CD4-positive, alpha-beta T cell (primary cell): ENCODE measurements at regions not wholly inside any gene's neighbourhood (a gene's known extent, or its start where the extent isn't known, plus 50 kb on each side); places are given as distances from the start of the nearest gene placed in this dataset.

Experiments used
- ATAC-seq: fragments of 200-7000 bp; cut with Tn5 transposase; one replicate; pipeline ENCODE4 v1.10.0; 2022; ENCODE audit warnings: mild to moderate bottlenecking; ENCODE audit not compliant: poor library complexity
- CTCF ChIA-PET: fragments of 350-600 bp; sonication (Branson Sonifier 250); formaldehyde crosslinking; loops from one replicate; lab custom pipeline; 2021; ENCODE audit warnings: antibody characterized with exemption, inconsistent platforms; lab: Charles Lee
- POLR2A ChIA-PET: fragments of 350-600 bp; sonication (Branson Sonifier 250); formaldehyde crosslinking; loops from one replicate; lab custom pipeline; 2021; ENCODE audit warnings: antibody characterized with exemption, inconsistent platforms; lab: Charles Lee
- DNase-seq, 14 experiments: peaks; one replicate each; pipeline ENCODE4 v3.0.0-alpha.2; 2013 to 2020; ENCODE audit warnings: mixed read lengths in 2 of 14
- H3K27ac ChIP-seq, 2 donors: one replicate each; pipeline versions ENCODE4 v1.5.1 to v1.7.0; 2013; ENCODE audit warnings: low read length in 2 of 2, low read depth in 1 of 2, mild to moderate bottlenecking in 1 of 2
- H3K27me3 ChIP-seq, 2 experiments: 1 replicate in 1 of 2; 2 replicates in 1 of 2; pipeline versions ENCODE4 v1.6.1 to v1.7.0; 2013; ENCODE audit warnings: low read length in 2 of 2, control low read depth in 1 of 2, mild to moderate bottlenecking in 1 of 2, moderate library complexity in 1 of 2; ENCODE audit not compliant: insufficient read depth in 2 of 2, control insufficient read depth in 1 of 2
- H3K36me3 ChIP-seq: one replicate; pipeline ENCODE4 v1.6.1; 2013; ENCODE audit warnings: low read length, control low read depth; ENCODE audit not compliant: insufficient read depth
- H3K4me1 ChIP-seq: one replicate; pipeline ENCODE4 v1.6.1; 2013; ENCODE audit warnings: low read length, control low read depth; ENCODE audit not compliant: insufficient read depth
- H3K4me3 ChIP-seq: one replicate; pipeline ENCODE4 v1.5.1; 2013; ENCODE audit warnings: mild to moderate bottlenecking, low read length, moderate library complexity
- H3K9me3 ChIP-seq, 2 experiments: 1 replicate in 1 of 2; 2 replicates in 1 of 2; pipeline versions ENCODE4 v1.6.1 to v1.7.0; 2013; ENCODE audit warnings: low read length in 2 of 2, mild to moderate bottlenecking in 2 of 2, control low read depth in 1 of 2, moderate library complexity in 1 of 2; ENCODE audit not compliant: control insufficient read depth in 1 of 2, insufficient read depth in 1 of 2
- H3K27ac Mint-ChIP-seq: one replicate; pipeline ENCODE4 v1.8.0; 2020; ENCODE audit warnings: mixed read lengths
- H3K27me3 Mint-ChIP-seq: one replicate; pipeline ENCODE4 v1.8.0; 2021; ENCODE audit warnings: mixed read lengths
- H3K36me3 Mint-ChIP-seq: one replicate; pipeline ENCODE4 v1.8.0; 2021; ENCODE audit warnings: low read depth, mixed read lengths
- H3K4me1 Mint-ChIP-seq: one replicate; pipeline ENCODE4 v1.8.0; 2021; ENCODE audit warnings: low read depth, mixed read lengths
- H3K4me3 Mint-ChIP-seq: one replicate; pipeline ENCODE4 v1.8.0; 2020; ENCODE audit warnings: mild to moderate bottlenecking, mixed read lengths
- H3K9me3 Mint-ChIP-seq: one replicate; pipeline ENCODE4 v1.8.0; 2020; ENCODE audit warnings: mixed read lengths
- intact Hi-C, 2 experiments: fragments of 100-400 bp; cut with DNase I in 1 of 2; cut with micrococcal nuclease in 1 of 2; formaldehyde crosslinking; loops; one replicate each; pipeline versions ENCODE4 v1.15.1 to v1.9.0; 2023 to 2025; cut with DNase I, micrococcal nuclease
- TF ChIP-seq, protein P1 (sequence below): fragments of 200-600 bp; IDR thresholded peaks from one replicate; pipeline ENCODE4 v1.8.0; 2022; ENCODE audit warnings: antibody characterized with exemption, mild to moderate bottlenecking

DNA sequence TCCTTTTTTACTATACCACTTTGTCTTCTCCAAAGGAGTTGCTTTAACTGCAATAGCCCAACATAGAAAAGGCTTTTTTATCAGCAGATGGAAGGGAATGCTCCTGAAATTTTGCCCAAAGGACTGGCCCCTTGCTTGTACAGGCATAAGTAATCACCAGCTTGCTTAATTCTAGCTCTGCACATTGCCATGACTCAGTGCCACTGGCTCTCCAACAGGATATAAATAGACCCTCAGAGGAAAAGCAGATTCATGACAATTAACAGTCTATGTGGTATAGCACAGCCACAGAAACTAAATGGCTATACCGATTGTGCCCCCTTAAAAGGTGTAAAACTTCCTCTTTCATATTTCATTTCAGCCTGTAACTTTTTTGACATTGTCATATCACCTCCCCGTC is 227.0 kb downstream of the ZNF608 start:
- Histone ChIP-seq H3K4me3 (no peak overlapping the region), H3K27me3 (no peaks in the 10 kb centered on the region), H3K9me3 (peaks cover 0 to 9% of the 10 kb centered on the region in 2 experiments), H3K4me1 (no peaks in the 10 kb centered on the region), H3K36me3 (no peaks in the 10 kb centered on the region), H3K27ac (no peak overlapping the region)
- ChIA-PET CTCF (no interaction called here), POLR2A (no interaction called here)
- Mint-ChIP-seq H3K4me3 (no peak overlapping the region), H3K36me3 (no peaks in the 10 kb centered on the region), H3K9me3 (no peaks in the 10 kb centered on the region), H3K27me3 (peaks cover 5% of the 10 kb centered on the region), H3K27ac (no peak overlapping the region), H3K4me1 (no peaks in the 10 kb centered on the region)
- intact Hi-C loops, result no loop called here
- TF ChIP-seq, protein P1, sequence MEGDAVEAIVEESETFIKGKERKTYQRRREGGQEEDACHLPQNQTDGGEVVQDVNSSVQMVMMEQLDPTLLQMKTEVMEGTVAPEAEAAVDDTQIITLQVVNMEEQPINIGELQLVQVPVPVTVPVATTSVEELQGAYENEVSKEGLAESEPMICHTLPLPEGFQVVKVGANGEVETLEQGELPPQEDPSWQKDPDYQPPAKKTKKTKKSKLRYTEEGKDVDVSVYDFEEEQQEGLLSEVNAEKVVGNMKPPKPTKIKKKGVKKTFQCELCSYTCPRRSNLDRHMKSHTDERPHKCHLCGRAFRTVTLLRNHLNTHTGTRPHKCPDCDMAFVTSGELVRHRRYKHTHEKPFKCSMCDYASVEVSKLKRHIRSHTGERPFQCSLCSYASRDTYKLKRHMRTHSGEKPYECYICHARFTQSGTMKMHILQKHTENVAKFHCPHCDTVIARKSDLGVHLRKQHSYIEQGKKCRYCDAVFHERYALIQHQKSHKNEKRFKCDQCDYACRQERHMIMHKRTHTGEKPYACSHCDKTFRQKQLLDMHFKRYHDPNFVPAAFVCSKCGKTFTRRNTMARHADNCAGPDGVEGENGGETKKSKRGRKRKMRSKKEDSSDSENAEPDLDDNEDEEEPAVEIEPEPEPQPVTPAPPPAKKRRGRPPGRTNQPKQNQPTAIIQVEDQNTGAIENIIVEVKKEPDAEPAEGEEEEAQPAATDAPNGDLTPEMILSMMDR, result no peak
- no peak for DNase-seq
- no peak for ATAC-seq

DNA sequence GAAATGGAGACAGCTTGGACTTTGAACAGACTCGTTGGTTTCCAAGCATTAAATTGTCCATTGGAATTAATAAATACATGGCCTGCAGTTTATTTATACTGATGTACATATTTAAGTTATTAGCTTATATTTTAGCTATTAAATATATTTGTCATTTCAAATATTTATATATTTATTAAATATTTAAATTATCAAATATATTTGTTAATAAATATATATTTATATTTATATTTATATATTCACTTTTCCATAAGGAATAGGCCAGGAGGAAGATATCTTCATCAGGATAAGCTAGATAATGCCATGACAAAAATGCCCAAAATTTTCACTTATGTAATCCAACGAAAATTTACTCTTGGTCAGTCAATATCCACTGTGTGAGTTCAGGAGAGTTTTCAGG is 229.9 kb downstream of the ZNF608 start:
- Histone ChIP-seq H3K27me3 (no peaks in the 10 kb centered on the region), H3K9me3 (peaks cover 0 to 4% of the 10 kb centered on the region in 2 experiments), H3K4me3 (no peak overlapping the region), H3K36me3 (no peaks in the 10 kb centered on the region), H3K4me1 (no peaks in the 10 kb centered on the region), H3K27ac (no peak overlapping the region)
- Mint-ChIP-seq H3K36me3 (no peaks in the 10 kb centered on the region), H3K27ac (no peak overlapping the region), H3K9me3 (no peaks in the 10 kb centered on the region), H3K27me3 (no peaks in the 10 kb centered on the region), H3K4me1 (no peaks in the 10 kb centered on the region), H3K4me3 (no peak overlapping the region)
- ATAC-seq (no peak), DNase-seq (no peak)
- ChIA-PET POLR2A (no interaction called here), CTCF (no interaction called here)
- intact Hi-C loops, result no loop called here
- TF ChIP-seq, protein P1, result no peak

DNA sequence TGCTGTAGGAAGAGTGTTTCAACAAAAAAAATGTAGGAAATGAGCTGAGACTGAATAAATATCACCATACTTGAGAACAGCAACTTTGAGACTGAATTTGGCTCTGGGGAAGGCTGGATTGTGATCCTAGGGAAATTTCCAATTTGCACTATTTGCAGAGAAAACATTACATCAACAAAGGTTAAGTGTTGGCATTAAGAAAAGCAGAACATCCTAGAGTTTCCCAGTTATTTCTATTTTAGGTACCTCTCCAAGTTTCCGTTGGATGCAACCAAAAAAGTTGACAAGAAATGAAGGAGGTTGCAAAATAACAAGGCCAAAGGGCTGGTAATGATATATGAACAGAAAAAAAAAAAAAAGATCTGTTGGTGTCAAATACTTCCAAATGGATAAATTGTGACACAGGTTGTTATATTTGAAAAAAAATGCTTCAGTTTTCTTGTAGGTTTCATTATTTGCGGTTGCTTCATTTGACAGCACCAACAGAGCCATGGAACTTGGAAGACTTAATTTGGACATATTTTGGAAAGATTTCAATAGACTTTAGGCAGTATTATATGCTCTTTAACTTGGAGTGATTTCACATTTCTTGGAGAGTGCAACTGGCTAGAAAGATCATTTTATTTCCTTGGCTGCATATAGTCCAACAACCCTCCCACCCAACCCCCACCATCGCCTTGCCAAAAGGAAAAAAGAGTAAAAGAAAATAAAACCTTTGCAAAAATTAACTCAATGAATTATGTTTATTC is 230.8 kb downstream of the ZNF608 start:
- no peaks in the 10 kb centered on the region for H3K4me1 ChIP-seq

More for the DNA sequence above, 230.8 kb downstream of the ZNF608 start:
- no peaks in the 10 kb centered on the region for H3K27me3 ChIP-seq
- H3K27ac Mint-ChIP-seq, result no peak overlapping the region
- no peaks in the 10 kb centered on the region for H3K36me3 ChIP-seq
- CTCF ChIA-PET, result no interaction called here
- no peak overlapping the region for H3K27ac ChIP-seq
- ATAC-seq, result no peak
- no peaks in the 10 kb centered on the region for H3K36me3 Mint-ChIP-seq
- intact Hi-C loops, result no loop called here
- no peak overlapping the region for H3K4me3 ChIP-seq
- no peak overlapping the region for H3K4me3 Mint-ChIP-seq
- no peak for DNase-seq
- no peaks in the 10 kb centered on the region for H3K4me1 Mint-ChIP-seq
- H3K27me3 Mint-ChIP-seq, result no peaks in the 10 kb centered on the region
- TF ChIP-seq, protein P1, result no peak
- H3K9me3 ChIP-seq, result no peaks in the 10 kb centered on the region
- no peaks in the 10 kb centered on the region for H3K9me3 Mint-ChIP-seq
- POLR2A ChIA-PET, result no interaction called here
